Cerebellar nuclear complex (tissue), 1 donor: ENCODE measurements at regions not wholly inside any gene's neighbourhood (a gene's known extent, or its start where the extent isn't known, plus 50 kb on each side); places are given as distances from the start of the nearest gene placed in this dataset.

ENCODE experiments used
- DNase-seq, 2 experiments: peaks; one replicate each; lab custom pipeline; 2025; lab: John Stamatoyannopoulos, UW

DNA sequence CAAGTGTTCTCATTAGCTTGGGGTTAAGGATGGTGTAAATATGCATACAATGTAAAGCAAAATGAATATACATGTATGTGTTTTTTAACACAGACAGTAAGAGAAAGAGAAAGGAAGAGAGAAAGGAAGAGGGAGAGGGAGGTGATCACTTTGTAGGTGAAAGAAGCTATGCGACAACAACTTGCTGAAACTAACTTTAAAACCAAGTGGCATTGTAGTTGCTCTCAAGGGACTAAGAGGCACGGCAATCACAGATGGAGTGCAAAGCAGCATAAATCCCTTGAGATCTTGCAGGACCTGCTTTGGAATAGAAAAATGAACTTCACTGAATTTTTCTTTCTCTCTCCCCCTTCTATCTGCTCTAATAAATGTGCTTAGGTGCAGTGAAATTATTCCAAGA is 1665.0 kb upstream of the TENM3 start:
- no peak for DNase-seq

DNA sequence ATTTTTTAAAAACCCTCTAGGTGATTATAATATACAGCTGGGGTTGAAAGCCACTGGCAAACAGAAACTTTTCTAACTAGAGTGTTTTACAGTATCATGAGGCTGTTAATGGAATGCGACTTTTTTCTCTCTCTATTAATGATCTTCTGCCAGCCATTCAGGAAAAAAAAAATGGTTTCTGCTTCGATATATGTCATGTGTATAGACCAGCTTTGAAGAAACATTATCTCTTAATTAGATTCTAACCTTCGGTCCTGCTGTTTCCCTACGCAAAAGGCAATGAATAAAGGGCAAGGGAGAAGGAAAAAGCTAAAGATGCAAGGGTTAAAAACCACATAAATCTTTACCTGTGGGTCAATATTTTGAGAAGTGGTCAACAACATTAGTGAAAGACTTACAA is 1662.1 kb upstream of the TENM3 start:
- no peak for DNase-seq

DNA sequence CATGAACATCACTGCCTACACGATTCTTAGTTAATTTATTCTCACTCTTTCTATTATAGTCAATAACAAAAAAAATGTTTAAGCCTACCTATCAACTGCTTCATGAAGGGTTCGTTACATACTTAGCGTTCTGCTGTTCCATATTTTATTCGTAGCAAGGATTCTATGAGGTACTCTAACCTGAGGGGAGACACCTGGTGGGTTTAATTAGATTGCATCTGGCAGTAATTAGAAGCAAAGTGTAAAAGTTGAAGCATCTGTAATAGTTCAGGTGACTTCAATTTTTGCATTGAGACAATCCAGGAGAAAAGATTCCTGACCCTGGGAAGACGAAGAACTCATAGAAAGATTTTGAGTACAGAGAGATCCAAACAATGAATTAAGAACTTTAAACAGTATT is 1655.8 kb upstream of the TENM3 start:
- DNase-seq = no peak

DNA sequence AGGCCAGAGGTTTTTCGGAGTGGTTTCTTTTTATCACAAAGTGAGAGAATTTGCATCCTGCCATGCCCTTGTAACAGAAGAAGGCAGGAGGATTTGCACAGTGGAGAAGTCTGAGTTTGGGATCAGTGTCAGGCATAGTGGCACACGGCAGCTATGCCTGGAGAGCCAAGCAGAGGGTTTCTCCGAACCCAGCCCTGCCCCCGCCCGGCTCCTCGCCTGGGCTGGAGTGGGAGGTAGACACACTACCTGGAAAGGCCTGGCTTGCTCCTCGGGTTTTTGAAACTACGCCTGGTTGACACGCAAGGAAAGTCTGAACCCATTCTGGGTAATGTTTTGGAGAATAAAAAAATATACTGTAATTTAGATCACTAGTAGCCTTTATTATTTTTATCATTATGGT is 1653.6 kb upstream of the TENM3 start:
- no peak for DNase-seq

DNA sequence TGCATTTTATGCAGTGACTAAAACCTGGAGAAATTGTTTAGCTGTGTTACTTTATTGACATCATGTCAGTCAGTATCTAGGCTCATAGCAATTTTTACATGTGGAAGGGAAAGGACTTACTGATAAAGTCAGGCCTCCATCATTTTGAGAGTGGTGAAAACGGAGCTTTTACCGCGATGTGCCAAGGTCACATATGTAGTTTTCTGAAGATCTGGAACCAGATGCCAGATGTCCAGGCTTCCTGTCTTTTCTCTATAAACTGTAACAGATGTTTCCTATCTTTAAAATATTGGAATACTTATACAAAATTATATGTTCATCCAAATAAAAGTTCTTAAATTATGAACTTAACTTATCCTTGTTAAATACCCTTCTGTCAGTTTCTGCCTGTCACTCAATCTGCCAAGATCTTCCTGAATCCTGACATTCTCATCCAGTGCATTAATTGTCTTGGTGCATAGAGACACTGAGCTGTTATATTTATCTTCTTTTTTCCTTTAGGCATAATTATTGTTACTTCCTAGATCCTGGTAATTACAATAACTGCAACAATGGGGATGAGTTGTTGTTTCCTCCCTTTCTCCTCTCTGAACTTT is 1646.2 kb upstream of the TENM3 start:
- DNase-seq = no peak

DNA sequence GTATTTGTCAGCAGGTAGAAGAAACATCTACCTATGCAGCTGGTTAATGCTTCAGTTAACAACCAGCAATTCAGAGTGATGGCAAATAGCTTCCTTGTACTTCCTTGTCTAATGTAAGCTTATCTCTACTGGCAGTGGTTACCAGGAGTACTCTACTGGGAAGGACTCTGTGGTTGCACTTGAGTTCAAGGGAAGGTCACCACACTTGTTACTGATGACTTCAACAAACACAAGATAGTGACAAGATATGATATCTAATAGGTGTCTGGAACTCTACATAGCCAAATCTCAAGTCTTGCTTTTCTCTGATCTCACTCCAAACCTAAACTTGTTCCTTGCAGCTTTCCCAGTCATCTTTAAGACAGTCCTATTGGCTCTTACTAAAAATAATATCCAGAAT is 1644.9 kb upstream of the TENM3 start:
- no peak for DNase-seq

DNA sequence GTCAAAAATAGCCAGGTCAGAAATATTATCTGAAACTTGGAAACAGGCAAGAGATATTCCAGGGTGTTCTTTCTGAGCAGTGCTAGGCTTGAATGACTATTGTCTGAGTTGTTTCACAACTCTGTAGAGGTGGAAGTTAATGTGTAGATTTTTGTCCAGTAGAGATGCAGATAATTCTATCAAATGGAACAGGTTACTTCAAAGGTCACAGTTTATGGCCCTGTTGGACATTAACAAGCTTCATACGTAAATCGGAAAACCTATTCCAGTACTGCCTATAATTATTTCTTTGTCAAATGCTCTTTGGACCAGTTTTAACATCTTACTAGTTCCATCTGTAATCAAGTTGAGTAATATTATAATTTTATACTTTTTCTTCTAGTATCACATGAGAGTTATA is 1639.4 kb upstream of the TENM3 start:
- no peak for DNase-seq

DNA sequence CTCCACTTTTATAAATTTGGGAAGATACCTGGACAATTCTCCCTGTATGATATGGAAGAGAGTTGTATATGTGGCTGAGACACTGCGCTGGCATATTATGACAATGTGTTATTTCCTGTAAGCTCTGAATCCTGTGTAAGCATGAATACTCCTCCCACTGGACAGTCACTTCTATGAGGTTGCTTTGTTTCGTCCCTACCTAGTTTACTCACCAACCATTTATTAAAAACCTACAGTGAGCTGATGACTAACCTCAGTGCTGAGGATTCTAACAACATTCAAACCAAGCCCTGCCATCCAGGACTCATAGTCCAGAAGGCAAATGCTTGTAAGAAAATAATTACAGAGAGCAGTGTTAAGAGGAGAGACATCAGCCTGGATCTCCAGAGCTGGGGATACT is 1632.9 kb upstream of the TENM3 start:
- no peak for DNase-seq

DNA sequence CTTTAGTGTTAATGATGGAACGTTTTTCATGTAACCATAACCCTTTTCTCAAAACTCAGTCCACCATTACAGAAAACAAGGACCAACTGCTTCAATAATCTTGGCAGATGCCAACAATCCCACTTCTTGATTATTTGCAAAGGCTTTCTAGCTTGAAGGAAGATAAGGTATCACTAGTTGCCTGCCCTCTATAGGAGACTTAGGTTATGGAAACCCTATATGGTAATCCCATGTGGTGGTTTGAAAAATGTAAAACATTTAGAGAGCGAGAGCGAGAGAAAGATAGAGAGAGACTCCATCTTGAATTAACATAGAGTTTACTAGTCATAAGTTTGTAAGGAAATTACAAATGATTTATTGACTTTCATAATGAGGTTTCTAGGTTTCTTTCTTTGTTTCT is 1627.5 kb upstream of the TENM3 start:
- DNase-seq = no peak

DNA sequence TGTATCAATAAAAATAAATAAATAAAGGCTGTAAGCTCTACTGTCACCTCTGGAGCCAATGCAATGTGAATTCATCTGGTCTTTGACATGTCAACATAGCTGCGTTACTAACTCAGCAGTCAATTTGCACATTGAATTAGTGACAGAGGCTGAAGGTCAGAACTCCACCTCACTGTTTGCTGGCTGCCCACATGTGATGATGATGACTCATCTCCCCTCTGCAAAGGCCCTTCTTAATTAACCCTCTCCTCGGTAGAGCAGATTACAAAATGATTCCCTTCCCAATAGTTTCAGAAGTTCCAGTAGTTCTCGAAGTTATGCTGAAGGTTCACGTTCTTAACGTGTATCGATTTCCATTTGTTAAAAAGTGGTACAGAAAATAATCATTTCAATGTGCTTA is 1626.0 kb upstream of the TENM3 start:
- DNase-seq = no peak

DNA sequence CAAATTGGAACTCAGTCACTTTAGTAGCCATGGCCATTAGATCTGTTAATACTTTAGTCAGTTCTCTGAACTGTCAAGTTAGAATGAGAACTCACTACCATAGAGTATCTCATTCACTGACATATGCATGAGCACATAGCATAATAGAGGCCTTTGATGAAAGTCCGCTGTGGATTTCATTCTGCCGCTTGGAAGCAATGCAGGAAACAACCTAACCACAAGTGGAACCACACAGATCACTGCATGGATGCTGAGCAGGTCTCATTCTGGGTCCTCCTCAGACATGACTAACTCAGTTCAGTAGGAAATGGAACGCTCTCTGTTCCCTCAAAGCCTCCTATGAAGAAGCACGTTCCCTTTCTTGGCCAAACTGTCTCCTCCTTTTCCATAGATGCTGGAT is 1624.8 kb upstream of the TENM3 start:
- no peak for DNase-seq

DNA sequence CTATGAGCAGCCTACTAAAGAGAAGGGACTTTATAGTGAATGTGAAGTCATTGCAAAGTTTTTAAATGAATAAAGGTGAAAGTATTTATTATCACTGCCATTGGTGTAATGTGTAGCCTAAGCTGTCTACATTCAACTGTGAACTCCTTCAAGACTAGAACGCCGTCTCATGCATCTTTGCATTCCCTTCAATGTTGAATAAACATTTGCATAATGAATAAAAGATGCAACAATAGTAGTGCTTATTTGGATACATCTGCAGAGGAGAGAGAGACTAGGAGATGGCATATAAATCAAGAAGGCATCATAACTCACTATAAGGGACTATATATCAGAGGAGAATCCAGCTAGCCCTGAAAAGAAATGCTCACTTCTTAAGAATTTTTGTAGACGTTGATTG is 1623.8 kb upstream of the TENM3 start:
- DNase-seq = no peak

DNA sequence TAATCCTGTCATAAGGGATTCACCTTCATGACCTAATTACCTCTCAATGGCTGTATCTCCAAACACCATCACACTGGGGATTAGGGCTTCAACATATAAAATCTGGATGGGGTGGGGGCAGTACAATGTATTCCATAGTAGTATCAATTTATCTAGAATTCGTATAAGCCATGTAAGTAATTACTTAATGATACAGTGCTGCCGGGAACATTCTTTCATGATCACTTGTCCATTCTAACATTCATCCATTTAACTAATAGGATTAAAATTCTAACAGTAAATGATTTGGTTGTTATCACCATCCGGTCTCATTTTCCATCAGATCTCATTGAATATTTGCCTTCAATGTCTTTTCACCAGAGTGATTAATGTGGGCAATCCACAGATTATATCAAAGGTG is 1620.9 kb upstream of the TENM3 start:
- no peak for DNase-seq

DNA sequence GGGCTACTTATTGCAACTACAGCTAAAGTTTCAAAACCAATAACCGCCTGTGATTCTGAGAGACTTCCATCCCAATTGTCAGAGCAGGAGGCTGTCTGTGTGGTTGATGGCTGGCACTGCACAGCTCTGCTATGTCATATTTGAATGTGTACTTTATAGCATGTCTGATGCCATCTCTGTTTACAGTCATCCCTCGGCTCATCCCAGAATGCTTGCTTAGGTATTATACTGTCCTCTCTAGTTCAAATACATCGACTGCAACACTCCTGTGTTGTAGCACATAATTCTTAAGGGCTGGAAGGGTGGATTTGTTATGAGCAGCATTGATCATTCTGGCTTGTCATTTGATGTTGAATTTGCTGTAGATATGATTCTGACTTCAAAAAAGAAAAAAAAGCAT is 1617.5 kb upstream of the TENM3 start:
- no peak for DNase-seq

DNA sequence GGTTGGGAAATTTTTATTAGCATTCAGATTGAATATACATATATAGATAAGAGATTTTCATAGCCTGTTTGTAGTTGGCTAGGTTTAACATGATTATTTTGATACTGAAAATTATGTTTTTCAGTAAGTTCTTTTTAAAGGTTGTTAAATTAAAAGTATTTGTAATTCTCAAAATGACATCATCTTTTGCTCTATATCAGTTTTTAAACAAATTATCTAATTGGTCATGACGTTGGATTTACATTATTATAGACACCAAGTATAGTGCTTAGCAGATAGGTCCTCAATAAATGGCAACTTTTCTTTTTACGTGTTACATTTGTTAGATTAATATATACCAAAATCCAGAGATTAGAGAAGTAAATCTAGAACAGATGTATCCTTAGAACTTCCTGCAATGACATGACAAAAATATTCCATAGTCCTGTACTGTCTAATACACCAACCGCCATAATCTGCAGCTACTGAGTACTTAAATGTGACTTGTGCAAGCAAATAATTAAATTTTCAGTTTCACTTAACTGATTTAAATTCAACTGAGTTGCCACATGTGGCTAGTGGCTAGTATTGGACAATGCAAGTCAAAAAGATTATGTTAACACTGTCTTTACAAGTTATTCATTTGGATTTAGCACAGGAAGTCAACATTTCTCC is 1613.1 kb upstream of the TENM3 start:
- no peak for DNase-seq

DNA sequence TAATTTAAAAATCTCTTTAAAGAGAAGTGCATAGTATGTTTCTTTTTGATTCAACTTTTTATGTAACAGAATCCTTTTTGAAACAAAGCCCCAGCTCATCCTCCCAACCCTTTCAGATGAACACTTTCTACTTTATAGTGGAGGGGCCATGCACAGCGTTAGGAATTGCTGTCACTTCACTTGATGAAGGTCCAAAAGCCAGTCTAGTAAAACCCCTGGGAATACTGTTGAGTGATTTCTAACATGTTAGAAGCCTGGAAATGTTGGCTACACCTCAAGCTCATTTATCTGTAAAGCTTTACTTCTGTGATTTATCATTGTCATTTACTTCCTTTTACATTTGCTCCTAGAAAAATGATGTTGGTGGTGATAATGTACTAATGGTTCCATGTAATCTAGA is 1608.9 kb upstream of the TENM3 start:
- DNase-seq = no peak

DNA sequence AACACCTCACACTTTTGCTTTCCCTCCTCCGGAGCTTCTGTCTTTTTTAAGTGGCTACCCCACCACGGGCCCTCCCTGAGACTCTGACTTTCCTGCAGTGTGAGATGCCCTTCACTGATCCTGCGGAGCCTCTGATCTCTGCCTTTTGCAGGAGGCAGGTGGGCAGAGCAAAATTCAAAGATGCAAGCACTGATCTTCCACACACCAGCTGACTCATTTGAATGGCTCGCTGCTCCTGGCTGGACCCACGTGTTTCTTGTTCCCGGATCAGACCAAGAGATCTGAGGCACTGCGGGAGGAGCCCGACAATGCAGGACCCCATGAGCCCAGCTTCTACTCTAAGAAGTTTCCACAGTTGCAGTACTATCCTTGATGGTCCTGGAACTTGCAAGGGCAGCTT is 1607.9 kb upstream of the TENM3 start:
- DNase-seq = no peak

DNA sequence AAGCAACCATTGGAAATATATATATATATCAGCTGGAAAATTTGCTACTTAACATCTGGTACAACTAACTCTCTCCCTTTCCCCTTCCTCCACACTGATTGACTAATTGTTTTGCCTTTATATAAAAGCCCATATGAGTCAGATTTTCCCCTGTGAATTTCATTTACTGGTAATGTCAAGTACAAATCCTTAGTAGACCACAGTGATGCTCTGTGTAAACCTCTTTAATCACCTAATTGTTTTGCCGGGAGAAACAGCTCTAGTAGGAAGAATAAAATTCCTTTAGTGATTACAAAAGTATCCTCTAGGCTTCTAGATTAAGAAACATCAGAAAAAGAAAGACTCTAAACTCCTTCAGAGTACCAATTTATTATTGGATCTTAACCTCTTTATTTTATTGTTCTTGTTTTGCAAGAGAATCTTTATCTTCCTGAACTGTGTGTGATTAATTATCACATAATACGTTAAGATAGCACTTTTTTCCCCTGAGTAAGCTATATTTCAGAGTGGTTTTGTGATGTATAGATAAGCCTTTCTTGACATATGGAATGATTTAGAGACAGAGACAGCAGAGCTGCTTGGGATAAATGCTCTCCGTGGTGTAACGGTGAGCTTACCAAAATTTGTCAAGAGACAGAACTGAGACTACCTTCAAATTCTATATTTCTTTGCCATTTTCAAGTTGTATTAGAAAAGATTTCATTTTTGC is 1606.4 kb upstream of the TENM3 start:
- no peak for DNase-seq

DNA sequence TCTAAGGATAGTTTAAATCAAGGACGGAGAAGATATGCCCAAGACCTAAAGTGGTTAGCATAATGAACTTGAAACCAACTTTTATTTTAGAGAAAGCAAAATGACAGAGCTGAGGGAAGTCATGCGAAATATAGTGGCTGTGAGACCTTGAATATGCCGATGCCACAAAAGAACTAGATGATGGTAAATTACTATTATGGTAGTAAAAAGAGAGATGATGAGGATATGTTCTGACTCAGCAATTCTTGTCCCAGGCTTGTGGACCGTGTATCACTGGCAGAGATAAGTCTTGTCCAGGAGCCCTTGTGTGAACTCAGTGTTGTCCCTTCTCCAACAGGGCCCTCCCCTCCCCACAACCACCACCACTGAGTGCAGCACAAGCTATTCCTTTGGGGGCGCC is 1605.6 kb upstream of the TENM3 start:
- no peak for DNase-seq

DNA sequence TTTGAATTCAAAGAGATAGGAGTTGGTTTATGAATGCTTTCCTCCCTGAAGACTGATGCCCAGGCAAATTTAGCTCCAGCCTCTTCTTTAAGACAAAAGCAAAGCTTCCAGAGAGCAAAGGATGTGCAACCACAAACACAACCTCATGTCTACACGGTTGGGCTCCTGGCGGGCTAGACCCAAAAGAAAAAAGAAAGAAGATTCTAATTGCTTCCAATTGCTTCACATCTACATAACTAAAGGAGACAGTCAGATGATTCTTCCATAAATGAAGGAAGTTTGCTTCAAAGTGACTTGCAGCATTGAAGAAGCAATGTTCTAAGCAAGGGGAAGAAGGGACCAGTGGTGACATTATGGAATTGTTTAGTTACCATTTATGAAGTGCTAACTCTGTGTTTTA is 1603.0 kb upstream of the TENM3 start:
- no peak for DNase-seq

DNA sequence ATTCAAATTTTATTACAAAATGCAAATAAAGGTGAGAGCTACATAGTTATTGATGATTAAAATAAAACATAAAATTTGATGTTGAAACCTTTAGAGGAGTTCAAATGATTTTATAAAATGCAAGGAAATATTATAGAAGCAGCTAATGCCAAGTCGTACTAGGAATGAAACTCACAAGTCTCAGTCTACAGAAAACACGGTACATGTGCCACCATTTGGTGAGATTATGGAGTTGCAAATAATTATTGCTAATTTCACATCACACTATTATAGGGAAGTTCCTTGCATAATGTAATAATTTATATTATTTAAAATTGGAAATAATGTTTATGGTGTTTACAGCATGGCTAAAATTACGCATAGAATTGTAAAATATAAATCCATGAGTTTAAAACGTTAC is 1601.7 kb upstream of the TENM3 start:
- DNase-seq = no peak

DNA sequence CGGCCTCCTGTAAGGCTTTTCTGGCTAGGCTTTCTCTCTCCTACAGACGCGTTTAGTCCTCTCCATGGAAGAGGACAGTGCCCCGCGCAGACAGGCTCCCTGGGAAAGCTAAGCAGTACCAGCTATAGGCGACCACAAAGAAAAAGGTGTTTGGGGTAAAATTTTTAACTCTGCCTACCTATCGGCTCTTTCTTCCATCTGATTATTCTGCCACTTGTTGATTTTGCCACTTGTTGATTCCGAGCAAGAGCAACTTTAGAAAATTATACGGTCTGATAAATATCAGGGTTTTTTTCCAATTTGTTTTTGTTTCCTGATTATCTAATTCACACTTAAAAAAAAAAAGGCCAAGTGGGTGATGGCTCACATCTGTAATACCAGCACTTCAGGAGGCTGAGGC is 1600.5 kb upstream of the TENM3 start:
- no peak for DNase-seq

DNA sequence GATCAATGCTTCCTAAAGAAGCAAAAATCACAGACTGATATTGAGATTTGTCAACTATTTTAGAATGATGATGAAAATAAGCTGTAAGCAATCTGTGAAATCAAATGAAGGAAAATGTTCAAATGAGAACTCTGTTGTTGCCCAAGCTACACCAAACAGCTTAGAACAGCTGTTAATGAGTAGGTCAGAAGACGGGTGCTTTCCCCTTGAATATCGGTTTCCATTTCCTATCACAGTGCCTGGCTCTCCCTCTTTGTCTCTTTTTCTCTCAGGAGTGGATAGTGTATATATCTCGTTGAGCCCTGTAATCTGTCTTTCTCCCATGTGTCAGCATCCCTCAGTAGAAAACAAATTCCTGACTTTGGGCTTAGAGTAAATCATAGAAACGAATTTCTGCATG is 1592.9 kb upstream of the TENM3 start:
- DNase-seq = no peak

DNA sequence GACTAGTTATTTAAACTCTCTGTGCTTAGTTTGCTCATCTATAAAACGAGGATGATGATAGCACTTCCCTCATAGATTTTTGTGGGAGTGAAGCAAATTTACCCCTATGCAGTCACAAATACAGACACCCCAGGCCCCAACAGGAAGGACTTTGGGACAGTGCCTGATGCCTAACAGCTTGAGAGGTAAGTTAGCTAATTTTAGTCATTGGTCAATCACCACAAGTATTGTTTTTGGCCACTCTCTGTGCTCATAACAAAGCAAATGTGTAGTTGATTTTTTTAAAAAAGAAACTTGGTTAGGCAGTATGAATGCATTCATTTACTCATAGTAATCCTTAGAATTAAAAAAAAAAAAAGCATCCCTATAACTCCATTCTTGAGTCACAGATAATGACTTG is 1590.7 kb upstream of the TENM3 start:
- DNase-seq = no peak
